B cell (primary cell): ENCODE measurements at regions not wholly inside any gene's neighbourhood (a gene's known extent, or its start where the extent isn't known, plus 50 kb on each side); places are given as distances from the start of the nearest gene placed in this dataset.

Experiments used
- ATAC-seq: fragments of 200-7000 bp; cut with Tn5 transposase; one replicate; pipeline ENCODE4 v1.10.0; 2021; ENCODE audit warnings: low read depth, mild to moderate bottlenecking, moderate number of reproducible peaks, moderate library complexity
- CTCF ChIA-PET: fragments of 350-600 bp; sonication (Branson Sonifier 250); formaldehyde crosslinking; loops from one replicate; lab custom pipeline; 2021; ENCODE audit warnings: antibody characterized with exemption, inconsistent platforms; lab: Charles Lee
- POLR2A ChIA-PET: fragments of 350-600 bp; sonication (Branson Sonifier 250); formaldehyde crosslinking; loops from one replicate; lab custom pipeline; 2021; ENCODE audit warnings: antibody characterized with exemption; lab: Charles Lee
- DNase-seq: peaks from one replicate; pipeline ENCODE4 v3.0.0; 2013
- H2AFZ ChIP-seq: 2 replicates; pipeline ENCODE4 v1.6.1; 2012; ENCODE audit warnings: mild to moderate bottlenecking, low read depth, low read length; ENCODE audit not compliant: insufficient read depth, poor library complexity, severe bottlenecking
- H3K27ac ChIP-seq, 2 donors: 1 replicate in 1 of 2; 2 replicates in 1 of 2; pipeline ENCODE4 v1.5.1; 2012 to 2013; ENCODE audit warnings: low read length in 2 of 2, mild to moderate bottlenecking in 2 of 2, moderate library complexity in 1 of 2
- H3K27me3 ChIP-seq, 4 experiments: fragments of 200-600 bp in 1 of 4; sonication (generic) in 1 of 4; replicated peaks in 1 of 4; 1 replicate in 2 of 4; 2 replicates in 2 of 4; pipeline versions ENCODE4 v1.6.1 to v1.7.0; 2013 to 2016; ENCODE audit warnings: low read length in 3 of 4, mild to moderate bottlenecking in 2 of 4, mixed read lengths in 1 of 4, moderate library complexity in 1 of 4; ENCODE audit not compliant: insufficient read depth in 4 of 4, control insufficient read depth in 3 of 4; ENCODE audit errors: control extremely low read depth in 1 of 4
- H3K36me3 ChIP-seq, 2 experiments: replicated peaks in 1 of 2; 1 replicate in 1 of 2; 2 replicates in 1 of 2; pipeline versions ENCODE4 v1.6.1 to v1.7.1; 2013; ENCODE audit warnings: low read length in 1 of 2; ENCODE audit not compliant: insufficient read depth in 2 of 2, control insufficient read depth in 1 of 2; ENCODE audit errors: control extremely low read depth in 1 of 2, extremely low read depth in 1 of 2
- H3K4me1 ChIP-seq, 2 donors: fragments of 200-600 bp in 1 of 2; sonication (generic) in 1 of 2; 1 replicate in 1 of 2; 2 replicates in 1 of 2; pipeline versions ENCODE4 v1.5.1 to v1.6.1; 2013 to 2017; ENCODE audit warnings: low read length in 2 of 2; ENCODE audit not compliant: control insufficient read depth in 2 of 2, insufficient read depth in 2 of 2
- H3K4me2 ChIP-seq: replicated peaks from 2 replicates; pipeline ENCODE3; 2012; ENCODE audit warnings: mild to moderate bottlenecking, low read depth, low read length; ENCODE audit not compliant: poor library complexity, severe bottlenecking
- H3K4me3 ChIP-seq, 5 experiments: fragments of 200-600 bp in 1 of 5; sonication (generic) in 1 of 5; 1 replicate in 3 of 5; 2 replicates in 2 of 5; pipeline versions ENCODE4 v1.5.1 to v1.7.0; 2011 to 2016; ENCODE audit warnings: low read length in 4 of 5, mild to moderate bottlenecking in 4 of 5, low read depth in 2 of 5, control low read depth in 1 of 5, moderate library complexity in 1 of 5; ENCODE audit not compliant: insufficient read depth in 1 of 5; ENCODE audit errors: control extremely low read depth in 1 of 5, extremely low read depth in 1 of 5
- H3K79me2 ChIP-seq: fragments of 200-600 bp; sonication (generic); one replicate; pipeline ENCODE4 v1.6.0; 2016; ENCODE audit warnings: low read length; ENCODE audit not compliant: control insufficient read depth, insufficient read depth
- H3K9ac ChIP-seq: fragments of 200-600 bp; sonication (generic); 2 replicates; pipeline ENCODE4 v1.6.1; 2017; ENCODE audit warnings: mild to moderate bottlenecking, low read length, moderate library complexity
- H3K9me3 ChIP-seq, 3 donors: one replicate each; pipeline versions ENCODE4 v1.6.1 to v1.7.1; 2013; ENCODE audit warnings: low read length in 2 of 3; ENCODE audit not compliant: control insufficient read depth in 2 of 3, insufficient read depth in 1 of 3; ENCODE audit errors: control extremely low read depth in 1 of 3
- H4K20me1 ChIP-seq: 2 replicates; pipeline ENCODE4 v1.6.0; 2012; ENCODE audit warnings: mild to moderate bottlenecking, low read length; ENCODE audit not compliant: insufficient read depth, control insufficient read depth, poor library complexity, severe bottlenecking
- H3K27ac Mint-ChIP-seq: one replicate; pipeline ENCODE4 v1.8.0; 2021; ENCODE audit warnings: mixed read lengths
- H3K27me3 Mint-ChIP-seq: one replicate; pipeline ENCODE4 v1.8.0; 2021; ENCODE audit warnings: mixed read lengths
- H3K4me1 Mint-ChIP-seq: one replicate; pipeline ENCODE4 v1.8.0; 2021; ENCODE audit warnings: mixed read lengths
- H3K4me3 Mint-ChIP-seq: one replicate; pipeline ENCODE4 v1.8.0; 2021; ENCODE audit warnings: mixed read lengths
- H3K9me3 Mint-ChIP-seq: one replicate; pipeline ENCODE4 v1.8.0; 2022; ENCODE audit warnings: mixed read lengths; ENCODE audit not compliant: insufficient read depth
- CTCF ChIP-seq: fragments of 200-600 bp; IDR thresholded peaks from one replicate; pipeline ENCODE4 v1.8.0; 2022; ENCODE audit warnings: antibody characterized with exemption, mild to moderate bottlenecking
- WGBS: methylation state at CpG from one replicate; pipeline ENCODE4 v1.1.5; 2013; ENCODE audit warnings: missing lambda C conversion rate; ENCODE audit not compliant: insufficient coverage; 5-methylcytosine and 5-hydroxymethylcytosine counted together
- intact Hi-C: fragments of 100-400 bp; cut with micrococcal nuclease; formaldehyde crosslinking; loops from one replicate; pipeline ENCODE4 v1.10.0; 2022

- no peaks in the 10 kb centered on the region for H3K36me3 ChIP-seq
- no peak overlapping the region for H3K9ac ChIP-seq
- Mint-ChIP-seq H3K4me1 (no peaks in the 10 kb centered on the region), H3K27me3 (no peaks in the 10 kb centered on the region), H3K9me3 (peaks cover 4% of the 10 kb centered on the region), H3K27ac (no peak overlapping the region), H3K4me3 (no peak overlapping the region)
- no peak for ATAC-seq
- ChIA-PET CTCF (no interaction called here), POLR2A (no interaction called here)
- no peaks in the 10 kb centered on the region for H3K27me3 ChIP-seq
- no peak overlapping the region for H3K4me2 ChIP-seq
- H3K4me3 ChIP-seq, result no peak overlapping the region
- H2AFZ ChIP-seq, result no peak overlapping the region
- no peaks in the 10 kb centered on the region for H3K79me2 ChIP-seq
- 93% methylated on average over 2 of the region's 2 CpGs for WGBS
- no peaks in the 10 kb centered on the region for H4K20me1 ChIP-seq
- H3K27ac ChIP-seq, result no peak overlapping the region
- peaks cover 0 to 3% (median 0%) of the 10 kb centered on the region in 3 donors for H3K9me3 ChIP-seq
- intact Hi-C loops, result no loop called here
- no peak for TF ChIP-seq CTCF
- no peaks in the 10 kb centered on the region for H3K4me1 ChIP-seq
- no peak for DNase-seq
Observed at GRCh38 chr17:56083475-56083874, 69.8 kb upstream of the ANKFN1 start.

- 100% methylated on average over 2 of the region's 3 CpGs for WGBS
- Mint-ChIP-seq H3K27ac (no peak overlapping the region), H3K4me1 (no peaks in the 10 kb centered on the region), H3K9me3 (peaks cover 4% of the 10 kb centered on the region), H3K4me3 (no peak overlapping the region), H3K27me3 (no peaks in the 10 kb centered on the region)
- ATAC-seq (no peak), DNase-seq (no peak)
- Histone ChIP-seq H2AFZ (no peak overlapping the region), H3K27ac (no peak overlapping the region), H3K36me3 (no peaks in the 10 kb centered on the region), H3K27me3 (no peaks in the 10 kb centered on the region), H3K4me1 (no peaks in the 10 kb centered on the region), H3K4me3 (no peak overlapping the region), H3K4me2 (no peak overlapping the region), H3K79me2 (no peaks in the 10 kb centered on the region), H3K9me3 (peaks cover 0 to 3% (median 0%) of the 10 kb centered on the region in 3 donors), H3K9ac (no peak overlapping the region), H4K20me1 (no peaks in the 10 kb centered on the region)
- intact Hi-C loops, result no loop called here
- CTCF ChIA-PET, result no interaction called here
- POLR2A ChIA-PET, result no interaction called here
- no peak for TF ChIP-seq CTCF
Observed at GRCh38 chr17:56085576-56086267, 67.6 kb upstream of the ANKFN1 start.
